ENCODE measurements at regions not wholly inside any gene's neighbourhood (a gene's known extent, or its start where the extent isn't known, plus 50 kb on each side); places are given as distances from the start of the nearest gene placed in this dataset.
"Not testable (repeated sequence)": the region's sequence is repeated elsewhere in the genome, so short reads cannot be mapped to it uniquely, and the experiment has no call there.

DNA sequence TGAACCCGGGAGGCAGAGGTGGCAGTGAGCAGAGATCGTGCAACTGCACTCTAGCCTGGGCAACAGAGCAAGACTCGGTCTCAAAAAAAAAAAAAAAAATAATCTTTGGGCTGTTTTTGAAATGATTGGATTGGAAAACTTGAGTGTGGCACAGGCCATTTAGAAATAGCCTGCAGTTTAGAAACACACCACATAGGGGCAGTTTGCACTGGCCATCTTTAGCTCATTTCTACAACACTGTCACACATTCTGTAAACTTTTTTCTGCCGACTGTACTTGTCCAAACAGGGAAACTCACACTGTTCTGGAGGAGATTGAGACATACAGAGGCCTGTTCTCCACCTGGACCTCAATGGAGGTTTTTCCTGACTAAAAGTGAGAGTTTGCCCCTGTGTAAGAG, 546.3 kb downstream of the RPIA start:
- TF ChIP-seq CTCF (IDR thresholded peaks at IDR 0.05; ENCODE audit: low read depth, low read length, poor library complexity, severe bottlenecking); EZH2phosphoT487 (IDR thresholded peaks at IDR 0.05; ENCODE audit: borderline replicate concordance, low read length): not testable (repeated sequence)

Data from DOHH2 (cell line).